ENCODE measurements at regions not wholly inside any gene's neighbourhood (a gene's known extent, or its start where the extent isn't known, plus 50 kb on each side); places are given as distances from the start of the nearest gene placed in this dataset.
"Not testable (repeated sequence)": the region's sequence is repeated elsewhere in the genome, so short reads cannot be mapped to it uniquely, and the experiment has no call there.

DNA sequence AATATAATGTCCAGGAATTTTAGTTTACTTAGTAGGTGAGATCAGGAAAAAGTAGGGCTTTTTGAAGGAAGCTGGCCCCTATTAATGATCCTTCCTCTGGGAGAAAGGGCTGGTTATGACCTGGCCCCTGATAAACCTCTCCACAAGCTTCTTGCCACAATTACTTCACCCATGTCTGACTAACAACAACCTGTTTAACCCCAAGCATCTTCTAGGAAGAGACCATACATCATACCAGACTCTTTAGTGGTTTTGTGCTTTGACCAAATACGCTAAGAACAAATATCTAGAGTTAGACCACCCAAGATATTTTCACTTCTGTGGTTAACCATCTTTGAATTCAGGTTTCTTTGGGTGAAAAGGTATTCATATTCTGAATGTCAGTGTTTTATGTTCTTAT is 174.0 kb upstream of the SLC27A6 start:
- DNase-seq (ENCODE audit: low read depth): no peak

DNA sequence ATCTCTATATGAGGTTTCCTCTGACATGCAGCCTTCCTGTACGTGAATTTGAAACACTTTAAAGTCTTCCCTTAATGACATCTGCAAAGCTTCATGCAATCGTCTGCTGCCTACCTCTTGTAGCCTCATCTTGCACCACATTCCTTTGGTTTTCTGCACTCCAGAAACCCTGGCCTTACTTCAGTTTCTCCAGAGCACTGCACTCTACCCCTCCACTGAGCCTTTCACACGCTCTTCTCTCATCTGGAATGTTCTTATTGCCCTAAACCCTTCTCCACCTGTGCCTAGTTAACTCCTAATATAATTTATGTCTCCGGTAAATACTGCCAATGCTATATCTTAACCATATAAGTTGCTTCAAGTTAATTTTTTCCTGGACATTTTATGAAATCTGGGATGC is 168.8 kb upstream of the SLC27A6 start:
- DNase-seq (ENCODE audit: low read depth): no peak

- no peak for DNase-seq (ENCODE audit: low read depth)
These were observed 166.4 kb upstream of the SLC27A6 start for GRCh38 chr5:128798871-128799270.

GRCh38 chr5:128799945-128800344 is 165.3 kb upstream of the SLC27A6 start:
- DNase-seq (ENCODE audit: low read depth): no peak

DNA sequence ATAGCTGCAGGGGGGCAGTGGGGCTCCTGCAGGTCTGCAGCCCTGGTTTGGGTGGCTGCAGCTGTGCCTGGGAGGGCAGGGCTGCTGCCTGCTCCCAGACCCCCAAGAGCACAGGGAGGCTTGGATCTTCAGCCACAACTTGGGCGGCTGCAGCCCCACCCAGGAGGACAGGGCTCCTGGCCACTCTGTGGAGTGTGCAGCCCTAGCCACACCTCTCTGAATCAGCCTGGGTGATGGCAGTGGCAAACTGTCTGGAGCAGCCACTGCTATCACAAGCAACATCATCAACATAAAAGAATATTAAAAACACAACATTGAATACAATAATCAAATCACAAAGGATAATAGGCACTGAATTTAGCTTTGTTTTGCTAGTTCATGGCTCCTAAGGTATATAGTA is 164.9 kb upstream of the SLC27A6 start:
- DNase-seq (ENCODE audit: low read depth): no peak

DNA sequence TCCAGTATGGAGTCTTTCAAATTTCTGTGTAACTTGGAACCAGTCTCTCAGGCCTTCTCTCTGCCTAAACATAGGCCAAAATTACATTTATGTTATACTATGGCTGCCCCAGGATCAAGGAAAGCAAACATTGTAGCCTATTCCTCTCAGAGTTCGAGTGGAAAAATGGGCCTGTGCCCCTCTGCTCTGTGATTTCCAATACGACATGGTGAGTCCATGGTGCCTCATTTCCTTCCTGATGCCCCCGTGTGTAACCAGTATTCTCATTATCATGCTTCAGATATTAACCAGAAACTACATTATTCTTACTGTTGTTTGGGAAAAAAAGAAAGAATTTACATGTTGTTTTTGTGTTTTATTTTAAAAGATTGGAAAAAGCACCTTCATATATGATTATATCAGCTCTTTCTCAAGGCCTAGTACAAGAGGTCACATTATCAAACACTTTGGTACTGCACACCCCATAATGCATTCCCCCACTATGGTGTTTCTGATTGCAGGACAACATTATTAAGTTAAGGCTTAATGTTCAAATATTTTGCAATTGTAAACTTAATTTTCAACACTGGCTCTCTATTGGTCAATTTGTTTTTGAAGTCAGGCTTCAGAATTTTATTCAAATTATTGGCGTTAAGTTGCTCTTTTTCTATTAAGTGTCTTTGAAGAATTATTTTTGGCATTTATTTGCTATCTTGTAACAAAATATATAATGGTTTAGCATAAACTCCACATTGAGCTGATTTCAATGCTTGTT is 151.8 kb upstream of the SLC27A6 start:
- no peak for DNase-seq (ENCODE audit: low read depth)

DNA sequence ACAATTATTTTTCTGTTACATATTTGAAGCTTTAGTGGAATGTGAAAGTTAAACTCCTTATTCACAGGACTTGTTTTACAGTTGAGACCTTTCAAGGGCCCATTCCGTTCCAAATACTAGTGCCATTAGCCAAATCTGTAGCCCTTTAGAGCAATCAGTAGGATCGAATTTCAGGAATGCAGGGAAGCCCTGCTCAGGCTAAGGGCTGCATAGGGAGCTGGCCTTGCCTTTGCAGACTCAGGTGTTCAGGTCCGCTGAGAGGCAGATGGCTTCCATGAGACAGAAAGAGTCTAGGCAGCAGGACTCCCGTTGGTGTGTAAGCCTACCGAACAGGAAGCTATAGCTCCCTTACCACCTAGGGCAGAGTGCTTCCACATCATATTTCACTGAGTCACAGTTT is 150.1 kb upstream of the SLC27A6 start:
- no peak for DNase-seq (ENCODE audit: low read depth)

DNA sequence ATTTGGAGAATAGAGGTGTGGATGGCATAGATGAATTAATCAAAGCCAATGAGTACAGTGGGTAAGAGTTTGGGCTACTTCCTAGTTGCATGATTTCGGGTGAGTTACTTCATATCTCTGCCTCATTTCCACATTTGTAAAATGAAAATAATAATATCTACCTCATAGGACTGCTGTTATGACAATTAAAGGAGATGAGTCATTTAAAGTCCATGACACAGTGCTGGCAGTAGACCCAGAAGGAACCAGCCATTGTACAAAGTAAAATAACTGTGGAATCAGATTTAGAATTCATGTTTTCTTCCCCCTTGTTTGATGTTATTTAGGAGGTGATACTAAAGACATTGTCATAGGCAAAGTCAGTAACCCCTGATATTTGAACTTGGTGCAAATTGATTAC is 139.5 kb upstream of the SLC27A6 start:
- peak; percentile 14 for DNase-seq (ENCODE audit: low read depth)

- no peak for DNase-seq (ENCODE audit: low read depth)
These were observed 139.0 kb upstream of the SLC27A6 start for GRCh38 chr5:128826275-128826674.

DNA sequence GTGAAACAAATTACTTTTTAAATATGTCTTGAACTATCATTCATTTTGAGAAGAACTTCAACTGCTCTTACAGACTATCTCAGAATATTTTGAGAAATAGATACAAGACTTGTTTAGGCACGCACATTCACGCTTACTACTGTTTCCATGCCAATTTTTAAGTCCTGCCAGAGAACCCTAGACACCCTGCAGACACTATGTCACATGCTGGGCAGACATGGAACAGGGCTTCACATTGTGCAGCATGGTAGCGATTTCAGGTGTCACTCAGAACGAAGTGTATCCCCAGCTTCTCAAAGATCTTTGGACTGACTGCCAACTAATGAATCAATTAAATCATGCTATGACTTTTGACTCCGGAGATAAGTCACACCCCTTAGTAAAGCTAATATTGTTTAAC is 128.7 kb upstream of the SLC27A6 start:
- no peak for DNase-seq (ENCODE audit: low read depth)

DNA sequence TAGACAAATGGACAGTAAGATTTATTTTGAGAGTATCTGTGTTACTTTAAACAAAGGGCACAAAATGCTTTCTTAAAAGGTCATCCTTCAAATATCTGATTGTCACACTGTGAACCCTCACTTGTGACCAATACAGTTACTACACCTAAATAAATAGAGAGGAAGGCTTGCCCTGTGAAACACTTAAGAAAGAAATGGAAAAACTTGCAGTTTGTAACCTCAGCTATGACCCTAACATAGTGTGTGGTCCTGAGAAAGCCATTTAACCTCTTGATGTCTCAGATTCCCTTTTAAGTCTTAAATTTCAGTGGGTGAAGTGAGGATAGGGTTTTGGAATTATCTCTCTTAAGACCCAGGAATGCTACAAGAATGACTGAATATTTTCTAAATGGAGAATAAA is 126.7 kb upstream of the SLC27A6 start:
- no peak for DNase-seq (ENCODE audit: low read depth)

DNA sequence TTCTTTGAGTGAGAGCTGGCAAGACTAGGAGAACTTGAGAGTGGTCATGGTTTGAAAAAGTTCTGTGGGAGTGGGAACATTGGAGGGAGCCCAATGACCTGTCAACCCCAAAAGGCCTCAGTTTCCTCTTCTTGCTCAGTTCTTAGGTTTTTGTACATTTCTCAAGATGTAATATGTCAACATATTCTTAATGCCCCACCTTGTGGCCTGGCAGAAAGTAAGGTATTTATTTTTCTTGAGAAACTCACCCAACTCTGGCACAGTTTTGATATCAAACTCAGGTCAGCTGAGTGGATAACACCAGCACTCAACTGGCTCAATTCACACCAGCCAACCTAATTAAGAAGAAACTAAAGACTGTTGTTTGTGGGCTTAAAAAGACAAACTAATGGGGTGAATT is 123.0 kb upstream of the SLC27A6 start:
- DNase-seq (ENCODE audit: low read depth): no peak

GRCh38 chr5:128844354-128844923 is 120.8 kb upstream of the SLC27A6 start:
- DNase-seq (ENCODE audit: low read depth): peak; percentile 41

- DNase-seq (ENCODE audit: low read depth): no peak
These were observed 115.2 kb upstream of the SLC27A6 start for GRCh38 chr5:128850049-128850448.

- DNase-seq (ENCODE audit: low read depth): no peak
These were observed 110.4 kb upstream of the SLC27A6 start for GRCh38 chr5:128854931-128855330.

- DNase-seq (ENCODE audit: low read depth): peak; percentile 0
These were observed 108.1 kb upstream of the SLC27A6 start for GRCh38 chr5:128857076-128857677.

DNA sequence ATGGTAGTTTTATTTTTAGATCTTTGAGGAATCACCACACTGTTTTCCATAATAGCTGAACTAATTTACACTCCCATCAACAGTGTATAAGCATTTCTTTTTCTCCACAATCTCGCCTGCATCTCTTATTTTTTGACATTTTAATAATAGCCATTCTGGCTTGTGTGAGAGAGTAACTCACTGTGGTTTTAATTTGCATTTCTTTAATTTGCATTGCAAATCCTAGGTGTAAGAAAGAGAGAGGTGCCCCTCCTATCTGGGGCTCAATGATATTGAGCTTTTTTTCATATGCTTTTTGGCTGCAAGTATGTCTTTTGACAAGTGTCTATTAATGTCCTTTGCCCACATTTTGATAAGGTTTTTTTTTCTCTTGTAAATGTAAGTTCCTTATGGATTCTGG is 106.3 kb upstream of the SLC27A6 start:
- DNase-seq (ENCODE audit: low read depth): no peak

DNA sequence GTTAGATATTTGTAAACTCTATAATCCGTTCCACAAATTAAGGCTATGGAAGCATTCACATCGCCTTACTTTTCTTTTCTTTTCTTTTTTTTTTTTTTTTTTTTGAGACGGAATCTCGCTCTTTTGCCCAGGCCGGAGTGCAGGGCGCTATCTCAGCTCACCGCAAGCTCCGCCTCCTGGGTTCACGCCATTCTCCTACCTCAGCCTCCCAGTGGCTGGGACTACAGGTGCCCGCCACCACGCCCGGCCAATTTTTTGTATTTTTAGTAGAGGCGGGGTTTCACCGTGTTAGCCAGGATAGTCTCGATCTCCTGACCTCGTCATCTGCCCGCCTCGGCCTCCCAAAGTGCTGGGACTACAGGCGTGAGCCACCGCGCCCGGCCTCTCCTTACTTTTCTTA is 104.1 kb upstream of the SLC27A6 start:
- not testable (repeated sequence) for DNase-seq (ENCODE audit: low read depth)

DNA sequence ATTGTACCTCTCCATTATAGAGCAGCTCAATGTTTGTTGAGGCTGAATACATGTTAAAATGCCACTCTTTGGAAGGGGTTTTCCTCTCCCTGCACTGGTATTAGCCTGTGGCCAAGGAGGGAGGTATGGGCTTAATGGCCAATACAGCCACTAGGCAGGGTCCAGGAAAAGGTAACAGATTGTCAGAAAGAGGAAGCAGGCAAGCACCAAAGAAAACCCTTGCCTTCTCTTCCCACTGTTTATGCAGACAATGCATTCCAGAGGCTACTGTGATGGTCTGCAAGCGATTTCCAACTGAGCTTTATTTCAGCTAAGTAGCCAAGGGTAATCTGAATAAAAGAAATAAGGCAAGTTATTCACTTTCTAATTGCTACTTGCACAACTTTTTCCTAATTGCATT is 95.3 kb upstream of the SLC27A6 start:
- no peak for DNase-seq (ENCODE audit: low read depth)

DNA sequence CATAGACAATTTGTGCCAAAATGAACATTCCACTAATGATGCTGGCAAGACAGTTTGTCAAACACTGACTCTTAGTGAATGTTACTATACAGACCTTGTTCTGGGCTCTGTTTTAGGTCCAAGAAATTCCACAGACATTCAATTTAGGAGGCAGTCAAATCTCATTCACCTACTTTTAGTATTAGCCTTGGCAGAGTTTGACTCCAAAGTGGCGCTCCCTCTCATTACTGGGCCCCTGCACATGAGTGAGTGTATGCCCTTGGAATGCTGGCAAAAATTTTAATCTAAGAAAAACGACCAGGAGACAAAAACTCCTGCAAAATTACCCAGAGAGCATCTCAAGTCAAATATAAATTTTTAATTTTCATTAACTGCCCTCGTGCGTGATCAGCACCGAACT is 94.9 kb upstream of the SLC27A6 start:
- DNase-seq (ENCODE audit: low read depth): no peak

- no peak for DNase-seq (ENCODE audit: low read depth)
These were observed 94.4 kb upstream of the SLC27A6 start for GRCh38 chr5:128870923-128871322.

- no peak for DNase-seq (ENCODE audit: low read depth)
These were observed 88.5 kb upstream of the SLC27A6 start for GRCh38 chr5:128876569-128877382.
